ENCODE measurements at regions not wholly inside any gene's neighbourhood (a gene's known extent, or its start where the extent isn't known, plus 50 kb on each side); places are given as distances from the start of the nearest gene placed in this dataset.
A peak's percentile ranks its signal among the peaks of the same experiment; 100 is the strongest.

- intact Hi-C loops (cut with DNase I): no loop called here
- no peak for DNase-seq
- Histone ChIP-seq H3K27ac (ENCODE audit: low read length) (no peak overlapping the region), H3K27me3 (ENCODE audit: control insufficient read depth, insufficient read depth) (no peaks in the 10 kb centered on the region), H3K4me3 (ENCODE audit: low read length) (no peak overlapping the region), H3K9me3 (ENCODE audit: control insufficient read depth, low read length) (no peaks in the 10 kb centered on the region), H3K4me1 (ENCODE audit: control insufficient read depth, insufficient read depth, low read length) (no peaks in the 10 kb centered on the region)
- ATAC-seq: no peak
- WGBS: 65% methylated on average over 6 of the region's 6 CpGs
These were observed 107.1 kb upstream of the TSHZ2 start for GRCh38 chr20:52864916-52865605.

DNA sequence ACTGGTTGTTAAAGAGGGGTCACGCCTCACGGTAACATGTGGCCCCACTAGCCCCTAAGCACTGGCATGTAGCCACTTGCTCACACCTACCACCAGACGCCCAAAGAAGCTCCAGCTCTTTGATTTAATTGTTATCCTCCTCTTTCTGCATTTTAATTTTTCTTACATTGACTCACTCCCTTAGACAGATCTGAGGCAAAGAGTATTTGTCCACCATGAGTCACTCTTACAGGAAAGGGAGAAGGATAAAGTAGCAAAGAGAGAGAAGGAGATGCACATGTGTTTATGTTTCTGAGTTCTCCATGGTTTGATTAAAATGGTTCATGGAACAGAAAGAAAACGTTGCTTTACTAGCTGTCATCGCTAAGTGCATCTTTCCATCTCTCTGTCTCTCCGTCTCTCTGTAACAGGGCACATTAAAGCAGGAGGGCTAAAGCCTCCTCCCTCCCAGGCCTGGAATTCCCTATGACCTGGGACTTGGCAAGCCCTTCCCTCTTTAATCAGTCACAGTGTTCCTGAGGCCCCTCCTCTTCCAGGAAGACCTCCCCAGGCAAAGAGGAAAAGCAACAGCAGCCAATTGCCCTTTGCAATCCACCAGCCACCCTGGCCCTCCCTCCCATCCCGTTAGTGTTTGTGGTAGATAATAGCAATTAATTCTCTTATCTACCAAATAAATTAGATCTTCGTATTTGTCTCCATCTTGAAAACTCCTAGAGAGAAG lies 112.8 kb upstream of the TSHZ2 start:
- Histone ChIP-seq H3K27ac (ENCODE audit: low read length) (no peak overlapping the region), H3K4me1 (ENCODE audit: control insufficient read depth, insufficient read depth, low read length) (peaks cover 2% of the 10 kb centered on the region), H3K4me3 (ENCODE audit: low read length) (no peak overlapping the region), H3K9me3 (ENCODE audit: control insufficient read depth, low read length) (no peaks in the 10 kb centered on the region), H3K27me3 (ENCODE audit: control insufficient read depth, insufficient read depth) (no peaks in the 10 kb centered on the region)
- 42% methylated on average over 8 of the region's 8 CpGs for WGBS
- ATAC-seq: peak; percentile 81 to 97
- intact Hi-C loops (cut with DNase I): no loop called here
- DNase-seq: peak in 2 of 3 donors; percentile 51 to 59

GRCh38 chr20:52852714-52853113 lies 119.4 kb upstream of the TSHZ2 start:
- Histone ChIP-seq H3K9me3 (ENCODE audit: control insufficient read depth, low read length) (peaks cover 3% of the 10 kb centered on the region), H3K4me1 (ENCODE audit: control insufficient read depth, insufficient read depth, low read length) (no peaks in the 10 kb centered on the region), H3K27ac (ENCODE audit: low read length) (no peak overlapping the region), H3K27me3 (ENCODE audit: control insufficient read depth, insufficient read depth) (no peaks in the 10 kb centered on the region), H3K4me3 (ENCODE audit: low read length) (no peak overlapping the region)
- WGBS: 53% methylated on average over 3 of the region's 3 CpGs
- intact Hi-C loops (cut with DNase I): no loop called here
- ATAC-seq (no peak), DNase-seq (no peak)

DNA sequence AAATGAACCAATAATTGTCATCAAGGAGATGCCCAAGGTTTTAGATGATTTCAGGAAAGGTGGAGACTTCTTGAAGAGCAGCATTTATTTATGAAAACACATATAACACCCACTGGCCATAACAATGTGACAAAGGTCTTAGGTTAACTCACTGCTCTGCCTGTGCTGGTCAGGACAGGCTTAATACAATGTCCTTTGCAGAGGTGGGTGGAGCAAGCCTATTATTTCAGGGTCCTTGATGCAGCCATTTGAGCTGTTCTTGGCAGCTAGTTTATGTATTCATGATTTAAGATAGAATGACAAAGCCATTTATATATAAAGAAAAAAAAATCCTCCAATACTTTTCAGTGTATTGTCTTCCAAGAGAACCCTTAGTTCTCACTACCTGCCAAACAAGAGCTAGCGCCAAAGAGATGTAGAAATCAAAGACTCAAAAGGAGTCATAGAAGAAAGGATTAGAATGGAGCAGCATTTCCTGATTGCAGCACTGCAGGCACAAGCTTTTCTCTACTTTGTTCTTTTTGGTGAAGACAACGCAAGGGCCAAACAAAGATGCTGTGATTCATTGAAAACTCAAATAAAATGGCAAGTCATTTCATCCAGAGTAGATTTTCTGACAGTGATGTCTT lies 124.3 kb upstream of the TSHZ2 start:
- H3K27me3 ChIP-seq (ENCODE audit: control insufficient read depth, insufficient read depth): no peaks in the 10 kb centered on the region
- H3K27ac ChIP-seq (ENCODE audit: low read length): no peak overlapping the region
- intact Hi-C loops (cut with DNase I): no loop called here
- H3K9me3 ChIP-seq (ENCODE audit: control insufficient read depth, low read length): peaks cover 3% of the 10 kb centered on the region
- no peak for DNase-seq
- H3K4me3 ChIP-seq (ENCODE audit: low read length): no peak overlapping the region
- ATAC-seq: no peak
- 86% methylated on average over 2 of the region's 2 CpGs for WGBS
- H3K4me1 ChIP-seq (ENCODE audit: control insufficient read depth, insufficient read depth, low read length): no peaks in the 10 kb centered on the region

DNA sequence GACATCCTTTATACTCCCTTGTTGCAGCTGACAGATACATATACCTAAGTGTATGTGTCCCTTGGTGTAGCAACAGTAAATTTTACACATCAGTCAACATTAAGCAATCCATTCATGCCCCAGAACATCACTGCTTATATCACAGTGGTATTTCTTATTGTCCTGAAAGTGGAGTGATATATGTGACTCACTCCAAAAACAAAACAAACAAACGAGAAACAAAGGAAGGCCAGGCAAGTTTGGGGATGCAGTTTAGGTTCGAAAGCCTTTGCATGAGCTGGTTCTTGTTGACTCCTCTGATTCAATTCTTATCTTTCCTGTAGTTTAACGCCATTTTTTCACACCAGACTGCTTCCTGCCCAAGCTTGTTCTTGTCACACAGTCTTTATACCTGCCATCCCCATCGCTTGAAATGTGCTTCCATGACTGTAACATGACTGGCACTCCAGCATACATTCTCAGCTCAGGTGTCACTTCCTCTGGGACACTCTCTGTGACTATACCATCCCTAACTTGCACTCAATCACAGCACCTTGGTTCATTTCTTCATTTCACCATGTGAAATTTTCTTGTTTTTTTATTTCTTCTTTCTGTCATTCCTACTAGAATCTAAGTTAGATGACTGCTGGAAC lies 125.0 kb upstream of the TSHZ2 start:
- ATAC-seq (no peak), DNase-seq (no peak)
- no peaks in the 10 kb centered on the region for H3K27me3 ChIP-seq (ENCODE audit: control insufficient read depth, insufficient read depth)
- no peak overlapping the region for H3K27ac ChIP-seq (ENCODE audit: low read length)
- 64% methylated on average over 4 of the region's 4 CpGs for WGBS
- peaks cover 3% of the 10 kb centered on the region for H3K9me3 ChIP-seq (ENCODE audit: control insufficient read depth, low read length)
- no peaks in the 10 kb centered on the region for H3K4me1 ChIP-seq (ENCODE audit: control insufficient read depth, insufficient read depth, low read length)
- H3K4me3 ChIP-seq (ENCODE audit: low read length): no peak overlapping the region
- intact Hi-C loops (cut with DNase I): no loop called here

- Histone ChIP-seq H3K9me3 (ENCODE audit: control insufficient read depth, low read length) (peaks cover 3% of the 10 kb centered on the region), H3K27ac (ENCODE audit: low read length) (no peak overlapping the region), H3K27me3 (ENCODE audit: control insufficient read depth, insufficient read depth) (no peaks in the 10 kb centered on the region), H3K4me1 (ENCODE audit: control insufficient read depth, insufficient read depth, low read length) (no peaks in the 10 kb centered on the region), H3K4me3 (ENCODE audit: low read length) (no peak overlapping the region)
- DNase-seq (no peak), ATAC-seq (no peak)
- intact Hi-C loops (cut with DNase I): no loop called here
These were observed 127.1 kb upstream of the TSHZ2 start for GRCh38 chr20:52845044-52845443.

GRCh38 chr20:52843425-52843824 lies 128.7 kb upstream of the TSHZ2 start:
- no peaks in the 10 kb centered on the region for H3K27me3 ChIP-seq (ENCODE audit: control insufficient read depth, insufficient read depth)
- WGBS: 81% methylated on average over 5 of the region's 5 CpGs
- no peak overlapping the region for H3K27ac ChIP-seq (ENCODE audit: low read length)
- DNase-seq: no peak
- no peak for ATAC-seq
- H3K4me1 ChIP-seq (ENCODE audit: control insufficient read depth, insufficient read depth, low read length): no peaks in the 10 kb centered on the region
- H3K9me3 ChIP-seq (ENCODE audit: control insufficient read depth, low read length): peaks cover 2% of the 10 kb centered on the region
- intact Hi-C loops (cut with DNase I): no loop called here
- no peak overlapping the region for H3K4me3 ChIP-seq (ENCODE audit: low read length)

DNA sequence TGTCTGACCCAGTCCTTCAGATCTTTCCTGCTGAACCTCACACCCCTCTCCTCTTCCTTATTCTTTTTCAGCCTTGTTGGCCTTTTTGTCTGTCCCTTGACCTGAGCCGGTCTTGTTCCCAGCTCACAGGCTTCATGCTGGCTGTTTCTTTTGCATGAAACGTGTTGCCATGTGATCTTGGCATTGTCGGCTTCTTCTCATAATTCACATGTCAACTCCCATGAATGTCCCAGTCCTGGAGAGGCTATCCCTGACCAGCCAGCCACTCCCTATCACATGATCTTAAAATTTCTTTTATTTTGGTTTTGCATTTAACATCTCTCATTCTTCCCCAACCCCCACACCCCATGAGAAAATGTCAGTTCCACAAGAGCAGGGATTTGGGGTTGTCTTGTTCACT lies 131.2 kb upstream of the TSHZ2 start:
- WGBS: 86% methylated on average over 3 of the region's 3 CpGs
- H3K27ac ChIP-seq (ENCODE audit: low read length): no peak overlapping the region
- H3K27me3 ChIP-seq (ENCODE audit: control insufficient read depth, insufficient read depth): no peaks in the 10 kb centered on the region
- intact Hi-C loops (cut with DNase I): no loop called here
- no peak for ATAC-seq
- no peaks in the 10 kb centered on the region for H3K9me3 ChIP-seq (ENCODE audit: control insufficient read depth, low read length)
- H3K4me3 ChIP-seq (ENCODE audit: low read length): no peak overlapping the region
- no peaks in the 10 kb centered on the region for H3K4me1 ChIP-seq (ENCODE audit: control insufficient read depth, insufficient read depth, low read length)
- DNase-seq: no peak

- Histone ChIP-seq H3K9me3 (ENCODE audit: control insufficient read depth, low read length) (no peaks in the 10 kb centered on the region), H3K27ac (ENCODE audit: low read length) (no peak overlapping the region), H3K4me1 (ENCODE audit: control insufficient read depth, insufficient read depth, low read length) (no peaks in the 10 kb centered on the region), H3K4me3 (ENCODE audit: low read length) (no peak overlapping the region), H3K27me3 (ENCODE audit: control insufficient read depth, insufficient read depth) (no peaks in the 10 kb centered on the region)
- ATAC-seq (no peak), DNase-seq (no peak)
- WGBS: 75% methylated on average over 4 of the region's 4 CpGs
- intact Hi-C loops (cut with DNase I): no loop called here
These were observed 132.1 kb upstream of the TSHZ2 start for GRCh38 chr20:52840041-52840440.

GRCh38 chr20:52838510-52839241 lies 133.5 kb upstream of the TSHZ2 start:
- ATAC-seq: no peak
- no peak for DNase-seq
- Histone ChIP-seq H3K9me3 (ENCODE audit: control insufficient read depth, low read length) (no peaks in the 10 kb centered on the region), H3K27ac (ENCODE audit: low read length) (no peak overlapping the region), H3K27me3 (ENCODE audit: control insufficient read depth, insufficient read depth) (no peaks in the 10 kb centered on the region), H3K4me3 (ENCODE audit: low read length) (no peak overlapping the region), H3K4me1 (ENCODE audit: control insufficient read depth, insufficient read depth, low read length) (no peaks in the 10 kb centered on the region)
- intact Hi-C loops (cut with DNase I): no loop called here
- 70% methylated on average over 2 of the region's 2 CpGs for WGBS

DNA sequence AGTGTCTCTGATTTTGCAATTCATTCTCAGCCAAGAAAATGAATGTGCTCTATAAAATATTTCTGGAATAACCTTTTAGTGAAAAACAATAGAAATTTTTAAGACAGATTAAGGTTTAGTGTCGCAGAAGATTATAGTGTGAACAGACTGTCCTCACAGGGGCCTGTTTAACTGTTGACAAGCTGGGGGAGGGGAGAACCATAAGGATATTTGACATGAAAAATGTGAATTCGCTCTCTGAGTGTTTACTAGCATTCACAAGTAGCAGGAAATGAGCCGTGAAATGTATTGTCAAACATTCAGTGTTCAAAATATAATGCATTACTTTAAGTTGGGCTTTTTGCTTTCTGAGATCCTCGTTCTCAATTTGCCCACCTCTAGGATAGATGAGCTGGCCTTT lies 134.8 kb upstream of the TSHZ2 start:
- Histone ChIP-seq H3K4me3 (ENCODE audit: low read length) (no peak overlapping the region), H3K9me3 (ENCODE audit: control insufficient read depth, low read length) (no peaks in the 10 kb centered on the region), H3K27me3 (ENCODE audit: control insufficient read depth, insufficient read depth) (no peaks in the 10 kb centered on the region), H3K27ac (ENCODE audit: low read length) (no peak overlapping the region), H3K4me1 (ENCODE audit: control insufficient read depth, insufficient read depth, low read length) (no peaks in the 10 kb centered on the region)
- DNase-seq: no peak
- no peak for ATAC-seq
- intact Hi-C loops (cut with DNase I): no loop called here
- 72% methylated on average over 4 of the region's 4 CpGs for WGBS

Measured in right cardiac atrium (tissue), 5 donors.